ENCODE measurements at regions not wholly inside any gene's neighbourhood (a gene's known extent, or its start where the extent isn't known, plus 50 kb on each side); places are given as distances from the start of the nearest gene placed in this dataset.

GRCh38 chr4:19941434-19941833 is 310.3 kb upstream of the SLIT2 start:
- Histone ChIP-seq H3K4me3 (no peak overlapping the region), H3K36me3 (replicated peaks in 1 of 2; ENCODE audit: insufficient read depth in 1 of 2, low read depth in 2 of 2) (no peaks in the 10 kb centered on the region), H3K27me3 (no peaks in the 10 kb centered on the region), H3K4me1 (no peaks in the 10 kb centered on the region), H3K27ac (no peak overlapping the region), H3K9me3 (no peaks in the 10 kb centered on the region)
- TF ChIP-seq CTCF (IDR thresholded peaks at IDR 0.05) (no peak), POLR2A (IDR thresholded peaks at IDR 0.05) (no peak)
- no peak for ATAC-seq
- no peak for DNase-seq
- intact Hi-C loops (cut with DNase I) = no loop called here
- WGBS, 2 donors = 48 to 63% methylated on average over 2 of the region's 2 CpGs

GRCh38 chr4:19940861-19941260 is 310.8 kb upstream of the SLIT2 start:
- no peaks in the 10 kb centered on the region for H3K27me3 ChIP-seq
- ATAC-seq (no peak), DNase-seq (no peak)
- no peak overlapping the region for H3K4me3 ChIP-seq
- no peak for TF ChIP-seq POLR2A (IDR thresholded peaks at IDR 0.05)
- no peak for TF ChIP-seq CTCF (IDR thresholded peaks at IDR 0.05)
- H3K36me3 ChIP-seq (replicated peaks in 1 of 2; ENCODE audit: insufficient read depth in 1 of 2, low read depth in 2 of 2) = no peaks in the 10 kb centered on the region
- WGBS, 2 donors = 39 to 60% methylated on average over 1 of the region's 1 CpG
- intact Hi-C loops (cut with DNase I) = no loop called here
- no peaks in the 10 kb centered on the region for H3K4me1 ChIP-seq
- H3K27ac ChIP-seq = no peak overlapping the region
- H3K9me3 ChIP-seq = no peaks in the 10 kb centered on the region

GRCh38 chr4:19936476-19936875 is 315.2 kb upstream of the SLIT2 start:
- H3K4me1 ChIP-seq = no peaks in the 10 kb centered on the region
- no peak for TF ChIP-seq POLR2A (IDR thresholded peaks at IDR 0.05)
- TF ChIP-seq CTCF (IDR thresholded peaks at IDR 0.05) = no peak
- no peak overlapping the region for H3K27ac ChIP-seq
- H3K9me3 ChIP-seq = no peaks in the 10 kb centered on the region
- intact Hi-C loops (cut with DNase I) = no loop called here
- no peaks in the 10 kb centered on the region for H3K27me3 ChIP-seq
- ATAC-seq = no peak
- WGBS, 2 donors = 24 to 40% methylated on average over 3 of the region's 3 CpGs
- no peaks in the 10 kb centered on the region for H3K36me3 ChIP-seq (replicated peaks in 1 of 2; ENCODE audit: insufficient read depth in 1 of 2, low read depth in 2 of 2)
- DNase-seq = no peak
- H3K4me3 ChIP-seq = no peak overlapping the region

- H3K9me3 ChIP-seq = no peaks in the 10 kb centered on the region
- H3K4me3 ChIP-seq = no peak overlapping the region
- intact Hi-C loops (cut with DNase I) = no loop called here
- DNase-seq = no peak
- TF ChIP-seq CTCF (IDR thresholded peaks at IDR 0.05) (no peak), POLR2A (IDR thresholded peaks at IDR 0.05) (no peak)
- H3K27ac ChIP-seq = no peak overlapping the region
- no peak for ATAC-seq
- H3K4me1 ChIP-seq = no peaks in the 10 kb centered on the region
- H3K36me3 ChIP-seq (replicated peaks in 1 of 2; ENCODE audit: insufficient read depth in 1 of 2, low read depth in 2 of 2) = no peaks in the 10 kb centered on the region
- 62 to 66% methylated on average over 3 of the region's 3 CpGs for WGBS, 2 donors
- H3K27me3 ChIP-seq = no peaks in the 10 kb centered on the region
These were observed 321.0 kb upstream of the SLIT2 start for GRCh38 chr4:19930742-19931141.

- H3K36me3 ChIP-seq (replicated peaks in 1 of 2; ENCODE audit: insufficient read depth in 1 of 2, low read depth in 2 of 2) = no peaks in the 10 kb centered on the region
- DNase-seq (no peak), ATAC-seq (no peak)
- no peaks in the 10 kb centered on the region for H3K9me3 ChIP-seq
- H3K4me3 ChIP-seq = no peak overlapping the region
- intact Hi-C loops (cut with DNase I) = no loop called here
- TF ChIP-seq CTCF (IDR thresholded peaks at IDR 0.05) = no peak
- no peak for TF ChIP-seq POLR2A (IDR thresholded peaks at IDR 0.05)
- WGBS, 2 donors = 70 to 80% methylated on average over 4 of the region's 4 CpGs
- H3K27me3 ChIP-seq = no peaks in the 10 kb centered on the region
- H3K4me1 ChIP-seq = no peaks in the 10 kb centered on the region
- H3K27ac ChIP-seq = no peak overlapping the region
These were observed 324.3 kb upstream of the SLIT2 start for GRCh38 chr4:19927381-19927780.
